Transverse colon (tissue), 4 donors: ENCODE measurements at regions not wholly inside any gene's neighbourhood (a gene's known extent, or its start where the extent isn't known, plus 50 kb on each side); places are given as distances from the start of the nearest gene placed in this dataset.

ENCODE experiments used
- DNase-seq: peaks from one replicate; pipeline ENCODE4 v3.0.0-alpha.2; 2019
- H3K27ac ChIP-seq, 4 donors: fragments of 200-600 bp; sonication (generic); 2 replicates each; pipeline ENCODE4 v1.5.1; 2016 to 2018; ENCODE audit warnings: inconsistent platforms in 4 of 4
- H3K27me3 ChIP-seq: fragments of 200-600 bp; sonication (generic); 2 replicates; pipeline ENCODE4 v1.5.1; 2017; ENCODE audit warnings: inconsistent platforms
- H3K36me3 ChIP-seq, 4 donors: fragments of 200-600 bp; sonication (generic); 2 replicates each; pipeline ENCODE4 v1.5.1; 2017 to 2019; ENCODE audit warnings: inconsistent platforms in 4 of 4
- H3K4me1 ChIP-seq, 4 donors: fragments of 200-600 bp; sonication (generic); 2 replicates each; pipeline ENCODE4 v1.5.1; 2017 to 2020; ENCODE audit warnings: inconsistent platforms in 4 of 4
- H3K4me3 ChIP-seq, 4 donors: fragments of 200-600 bp; sonication (generic); 1 replicate in 1 of 4; 2 replicates in 3 of 4; pipeline versions ENCODE4 v1.5.1 to v1.6.1; 2017 to 2019; ENCODE audit warnings: inconsistent platforms in 4 of 4
- H3K9me3 ChIP-seq, 2 donors: fragments of 200-600 bp; sonication (generic); 2 replicates each; pipeline ENCODE4 v1.5.1; 2017 to 2019; ENCODE audit warnings: inconsistent platforms in 2 of 2
- CTCF ChIP-seq, 5 experiments: fragments of 200-600 bp in 3 of 5; fragments of 450-650 bp in 2 of 5; sonication (generic) in 3 of 5; IDR thresholded peaks; 1 replicate in 2 of 5; 2 replicates in 3 of 5; pipeline ENCODE4 v1.5.1; 2016 to 2017; ENCODE audit warnings: antibody characterized with exemption in 5 of 5, inconsistent platforms in 3 of 5, mild to moderate bottlenecking in 2 of 5, moderate library complexity in 1 of 5
- EP300 ChIP-seq: sonication (generic); formaldehyde crosslinking; IDR thresholded peaks from one replicate; pipeline ENCODE4 v1.6.1; 2017; ENCODE audit warnings: antibody characterized with exemption, low read depth
- POLR2A ChIP-seq: fragments of 450-650 bp; IDR thresholded peaks from one replicate; pipeline ENCODE4 v1.6.1; 2016; ENCODE audit warnings: antibody characterized with exemption, mild to moderate bottlenecking, moderate library complexity
- POLR2AphosphoS5 ChIP-seq, 3 donors: sonication (generic); formaldehyde crosslinking; IDR thresholded peaks; one replicate each; pipeline ENCODE4 v1.6.1; 2016; ENCODE audit warnings: antibody characterized with exemption in 3 of 3
- whole genome bisulfite sequencing, 2 donors: methylation state at CpG; one replicate each; pipeline ENCODE4 v1.1.5; 2018; ENCODE audit warnings: low coverage in 1 of 2; 5-methylcytosine and 5-hydroxymethylcytosine counted together
- in situ Hi-C, 4 donors: fragments of 200-750 bp; cut with MboI; loops; one replicate each; pipeline versions ENCODE4 v1.15.0 to v1.15.1; 2017; ENCODE audit warnings: low sequenced_read_pairs in 3 of 4, low pct_ligation_motif_present in 1 of 4, low pct_unique_long_range_greater_than_20kb in 1 of 4
- intact Hi-C: fragments of 100-400 bp; cut with DNase I; formaldehyde crosslinking; loops from one replicate; pipeline ENCODE4 v1.15.1; 2023; ENCODE audit warnings: low total_unique reads

- Histone ChIP-seq H3K4me1 (no peaks in the 10 kb centered on the region), H3K27me3 (no peaks in the 10 kb centered on the region), H3K9me3 (no peaks in the 10 kb centered on the region), H3K36me3 (no peaks in the 10 kb centered on the region), H3K27ac (no peak overlapping the region), H3K4me3 (no peak overlapping the region)
- in situ Hi-C loops: no loop called here
- intact Hi-C loops: no loop called here
- no peak for DNase-seq
- WGBS, 2 donors: 73 to 75% methylated on average over 2 to 6 of the region's 7 CpGs
- no peak for TF ChIP-seq EP300
- no peak for TF ChIP-seq CTCF (IDR thresholded peaks at IDR 0.05)
- TF ChIP-seq POLR2AphosphoS5 (IDR thresholded peaks at IDR 0.05): no peak
- no peak for TF ChIP-seq POLR2A
Measured at GRCh38 chr5:175351126-175351525, 92.9 kb downstream of the DRD1 start.

- H3K4me1 ChIP-seq: no peaks in the 10 kb centered on the region
- H3K9me3 ChIP-seq: no peaks in the 10 kb centered on the region
- no peak for TF ChIP-seq CTCF (IDR thresholded peaks at IDR 0.05)
- TF ChIP-seq POLR2AphosphoS5 (IDR thresholded peaks at IDR 0.05): no peak
- TF ChIP-seq POLR2A: no peak
- no peak for TF ChIP-seq EP300
- no peak for DNase-seq
- WGBS, 2 donors: 53 to 60% methylated on average over 1 of the region's 1 CpG
- intact Hi-C loops (no loop called here), in situ Hi-C loops (no loop called here)
- H3K27ac ChIP-seq: no peak overlapping the region
- no peaks in the 10 kb centered on the region for H3K36me3 ChIP-seq
- no peaks in the 10 kb centered on the region for H3K27me3 ChIP-seq
- no peak overlapping the region for H3K4me3 ChIP-seq
Measured at GRCh38 chr5:175347931-175348330, 96.1 kb downstream of the DRD1 start.

GRCh38 chr5:175347027-175347426 is 97.0 kb downstream of the DRD1 start:
- Histone ChIP-seq H3K36me3 (no peaks in the 10 kb centered on the region), H3K27ac (no peak overlapping the region), H3K4me3 (no peak overlapping the region), H3K27me3 (no peaks in the 10 kb centered on the region), H3K9me3 (no peaks in the 10 kb centered on the region), H3K4me1 (no peaks in the 10 kb centered on the region)
- 29 to 47% methylated on average over 1 to 5 of the region's 5 CpGs for WGBS, 2 donors
- no peak for DNase-seq
- TF ChIP-seq EP300: no peak
- no peak for TF ChIP-seq CTCF (IDR thresholded peaks at IDR 0.05)
- TF ChIP-seq POLR2AphosphoS5 (IDR thresholded peaks at IDR 0.05): no peak
- TF ChIP-seq POLR2A: no peak
- in situ Hi-C loops (no loop called here), intact Hi-C loops (no loop called here)

GRCh38 chr5:175344331-175345195 is 99.4 kb downstream of the DRD1 start:
- Histone ChIP-seq H3K4me1 (no peaks in the 10 kb centered on the region), H3K27me3 (no peaks in the 10 kb centered on the region), H3K27ac (no peak overlapping the region), H3K36me3 (no peaks in the 10 kb centered on the region), H3K4me3 (no peak overlapping the region), H3K9me3 (no peaks in the 10 kb centered on the region)
- TF ChIP-seq POLR2AphosphoS5 (IDR thresholded peaks at IDR 0.05): no peak
- no peak for TF ChIP-seq EP300
- TF ChIP-seq POLR2A: no peak
- TF ChIP-seq CTCF (IDR thresholded peaks at IDR 0.05): no peak
- in situ Hi-C loops: no loop called here
- DNase-seq: no peak
- 61% methylated on average over 4 of the region's 4 CpGs; no CpG with 5 or more reads in 1 of the 2 donors for WGBS, 2 donors
- intact Hi-C loops: no loop called here
